GM19455 (cell line): ENCODE measurements at regions not wholly inside any gene's neighbourhood (a gene's known extent, or its start where the extent isn't known, plus 50 kb on each side); places are given as distances from the start of the nearest gene placed in this dataset.

Experiments
- ATAC-seq: cut with Tn5 transposase; IDR thresholded peaks from one replicate; pipeline ENCODE4 v1.9.1; 2021; ENCODE audit not compliant: unreplicated experiment

DNA sequence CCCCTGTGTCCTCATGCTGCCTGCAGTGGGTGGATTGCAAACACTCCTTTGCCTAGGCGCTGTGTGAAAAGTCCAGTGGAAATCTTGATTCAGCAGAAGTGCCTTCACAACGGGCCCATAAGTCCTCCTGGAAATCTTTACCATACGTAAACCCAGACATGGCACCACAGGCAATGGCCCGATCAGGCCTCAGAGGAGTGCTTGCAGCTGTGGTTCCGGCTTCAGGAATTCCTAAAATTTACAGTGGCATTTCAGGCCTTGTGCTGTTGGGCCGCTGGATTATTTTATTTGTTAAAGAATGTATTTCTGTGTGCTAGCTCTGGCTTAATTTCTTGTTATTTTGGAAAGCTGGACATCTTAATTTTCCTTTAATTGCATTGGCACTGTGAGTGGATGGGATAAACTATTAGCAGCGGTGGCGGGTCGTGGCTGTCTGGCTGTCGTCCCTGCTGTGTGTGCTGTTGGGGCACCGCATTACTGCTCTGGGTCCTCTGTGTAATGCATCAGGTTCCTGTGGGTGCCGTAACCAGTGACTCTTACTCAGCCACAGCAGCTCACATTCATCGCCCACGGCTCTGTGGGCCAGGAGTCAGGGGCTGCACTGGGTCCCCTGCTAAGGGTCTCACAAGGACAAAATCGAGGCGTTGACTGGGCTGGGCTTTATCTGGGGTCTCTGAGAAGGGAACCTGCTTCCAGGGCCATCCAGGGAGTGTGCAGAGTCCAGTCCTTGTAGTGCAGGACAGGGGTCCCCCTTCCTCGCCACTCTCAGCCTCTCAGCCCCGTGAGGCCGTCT lies 73.1 kb downstream of the RTP5 start:
- no peak for ATAC-seq

DNA sequence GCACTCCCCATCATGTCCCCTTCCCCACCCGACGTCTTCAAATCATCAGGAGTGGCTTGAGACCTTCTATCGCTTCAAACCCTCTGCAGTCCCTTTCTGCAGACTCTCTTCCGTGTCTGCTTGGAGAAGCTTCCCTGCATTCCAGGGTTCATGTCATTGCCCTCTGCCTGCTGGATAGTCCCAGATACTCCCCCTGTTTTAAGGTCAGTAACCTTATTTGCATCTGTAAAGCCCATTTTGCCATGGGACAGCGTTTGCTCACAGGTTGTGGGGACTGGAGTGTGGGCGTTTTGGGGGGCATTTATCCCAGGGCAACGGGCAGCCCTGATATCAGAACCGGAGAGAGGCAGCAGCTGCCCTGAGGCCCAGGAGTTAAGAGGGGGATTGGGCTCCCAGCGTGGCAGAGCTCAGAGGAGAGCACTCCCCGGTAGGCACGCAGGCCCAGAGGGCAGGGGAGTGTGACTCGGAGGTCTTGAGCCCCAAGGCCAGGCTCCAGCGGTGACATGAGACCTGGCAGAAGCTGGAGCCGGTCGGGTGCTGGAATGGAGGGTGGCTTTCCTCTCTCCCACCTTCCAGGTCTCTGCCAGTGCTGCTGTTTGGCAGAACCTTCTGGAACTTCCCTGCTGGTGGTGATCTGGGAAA lies 73.8 kb downstream of the RTP5 start:
- ATAC-seq: no peak

DNA sequence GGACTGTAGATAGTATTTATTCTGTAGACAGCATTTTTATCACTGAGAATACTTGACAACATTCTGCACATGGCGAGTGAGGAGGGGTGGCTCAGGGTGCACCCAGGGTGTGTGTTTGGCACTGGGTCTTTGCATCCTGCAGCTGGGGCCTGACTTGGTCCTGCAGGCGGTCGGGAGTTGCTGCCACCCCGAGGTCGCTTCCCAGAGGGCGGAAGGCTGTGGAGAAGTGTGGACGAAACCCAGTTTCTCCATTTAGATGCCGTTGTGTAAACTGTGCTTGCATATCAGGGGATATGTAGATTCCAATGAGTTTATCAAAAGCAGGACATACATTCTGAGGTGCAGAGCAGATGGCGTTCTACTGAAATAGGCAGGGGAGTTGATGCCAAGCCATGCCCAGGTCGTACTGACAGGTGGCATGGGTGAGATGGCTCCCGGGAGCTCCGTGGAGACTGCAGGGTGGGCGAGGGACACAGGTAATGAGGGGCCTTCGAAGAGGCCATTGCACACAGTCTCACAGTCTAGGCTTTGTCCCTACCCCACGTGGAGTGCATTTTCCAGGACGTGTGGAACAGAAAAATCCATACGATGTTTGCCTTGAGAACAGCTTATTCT lies 74.5 kb downstream of the RTP5 start:
- no peak for ATAC-seq

DNA sequence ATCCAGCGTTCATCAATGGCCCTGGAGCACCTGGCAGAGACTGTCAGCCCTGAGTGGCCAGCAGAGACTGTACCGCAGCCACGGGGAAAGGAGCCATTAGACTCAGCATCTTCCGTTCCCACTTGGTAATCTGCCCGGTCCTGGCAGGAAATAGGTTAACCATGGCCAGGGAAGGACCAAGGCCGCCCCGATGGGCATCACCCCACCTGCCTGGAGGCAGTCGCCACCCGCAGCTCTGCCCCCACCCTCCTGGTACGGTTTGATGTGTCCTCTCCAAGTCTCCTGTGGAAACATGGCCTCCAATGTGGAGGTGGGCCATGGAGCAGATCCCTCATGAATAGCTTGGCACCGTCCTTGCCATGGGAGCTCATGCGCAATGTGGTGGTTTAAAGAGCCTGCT lies 75.3 kb downstream of the RTP5 start:
- no peak for ATAC-seq

DNA sequence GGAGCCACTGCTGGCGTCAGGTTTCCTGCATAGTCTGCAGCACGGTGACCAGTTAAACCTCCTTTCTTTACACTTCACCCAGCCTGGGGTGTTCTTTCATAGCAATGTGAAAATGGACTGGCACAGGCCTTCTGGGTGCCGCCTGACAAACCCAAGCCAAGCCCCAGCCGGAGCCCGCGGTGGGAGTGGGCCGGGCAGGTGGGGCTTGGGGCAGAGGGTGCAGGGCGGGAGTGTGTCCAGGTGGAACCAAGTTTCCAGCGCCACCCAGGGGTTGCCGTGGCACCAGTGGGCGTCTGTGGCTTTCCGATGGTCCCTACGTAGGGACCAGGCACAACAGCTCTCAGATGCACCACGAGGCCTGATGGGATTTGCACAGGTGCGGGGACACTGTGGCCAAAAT lies 75.8 kb downstream of the RTP5 start:
- no peak for ATAC-seq

DNA sequence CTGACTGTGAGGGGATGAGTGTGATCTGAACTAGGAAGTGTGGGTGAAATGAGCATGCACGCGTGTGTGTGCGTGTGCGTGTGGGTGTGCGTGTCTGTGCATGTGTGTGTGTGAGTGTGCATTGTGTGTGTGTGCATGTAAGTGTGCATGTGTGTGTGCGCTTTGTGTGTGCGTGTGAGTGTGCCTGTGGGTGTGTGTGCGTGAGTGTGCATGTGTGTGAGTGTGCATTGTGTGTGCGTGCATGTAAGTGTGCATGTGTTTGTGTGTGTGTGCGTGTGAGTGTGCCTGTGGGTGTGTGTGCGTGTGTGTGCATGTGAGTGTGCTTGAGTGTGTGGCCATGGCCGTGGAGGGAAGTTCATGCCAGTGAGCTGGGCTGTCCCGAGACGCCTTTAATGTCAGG lies 76.3 kb downstream of the RTP5 start:
- no peak for ATAC-seq

DNA sequence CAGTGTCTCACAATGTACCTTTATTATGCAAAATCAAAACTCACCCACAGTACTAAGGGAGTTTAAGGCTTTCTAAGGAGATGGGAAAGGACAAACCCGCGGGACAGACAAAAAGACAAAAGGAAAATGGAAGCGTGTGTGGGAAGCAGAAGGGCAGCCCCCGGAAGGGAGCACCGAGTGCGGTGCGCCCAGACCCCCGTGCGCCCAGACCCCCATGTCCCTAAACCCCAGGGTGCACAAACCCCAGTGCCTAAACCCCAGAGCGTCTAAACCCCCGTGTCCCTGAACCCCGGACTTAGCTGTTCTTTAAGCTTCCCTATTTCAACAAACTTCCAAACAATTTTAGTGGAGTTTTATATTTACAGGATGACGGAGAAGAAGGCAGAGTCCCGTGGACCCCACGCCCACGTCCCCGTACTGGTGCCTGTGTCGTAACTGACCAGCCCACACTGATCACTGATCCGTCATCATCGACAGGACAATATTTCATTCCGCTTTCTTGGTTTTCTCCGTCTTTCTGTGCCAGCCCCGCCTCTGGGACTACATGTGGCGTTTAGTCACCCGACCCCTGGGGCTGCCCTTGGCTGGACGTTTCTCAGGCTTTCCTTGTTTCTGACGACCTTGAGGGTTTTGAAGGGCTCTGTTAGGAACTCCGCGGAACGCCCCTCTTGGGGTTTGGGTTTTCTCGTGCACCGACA lies 76.9 kb downstream of the RTP5 start:
- ATAC-seq: no peak

DNA sequence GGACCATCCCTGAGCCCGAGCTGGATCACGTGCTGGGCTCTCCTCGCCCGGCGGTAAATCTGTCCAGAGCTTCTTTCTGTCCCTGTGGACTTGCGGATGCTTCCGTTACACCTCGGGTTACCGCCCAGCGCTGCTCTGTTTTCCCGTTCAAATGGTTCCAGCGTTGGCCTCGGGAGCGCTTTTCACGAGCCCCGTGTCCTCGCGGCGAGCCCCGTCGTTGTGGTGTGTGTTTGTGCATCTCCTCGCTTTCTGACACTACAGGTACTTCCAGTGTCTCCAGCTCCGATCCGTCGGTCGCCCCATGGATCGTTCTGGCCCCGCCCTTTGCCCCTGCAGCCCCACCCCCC lies 77.4 kb downstream of the RTP5 start:
- no peak for ATAC-seq

DNA sequence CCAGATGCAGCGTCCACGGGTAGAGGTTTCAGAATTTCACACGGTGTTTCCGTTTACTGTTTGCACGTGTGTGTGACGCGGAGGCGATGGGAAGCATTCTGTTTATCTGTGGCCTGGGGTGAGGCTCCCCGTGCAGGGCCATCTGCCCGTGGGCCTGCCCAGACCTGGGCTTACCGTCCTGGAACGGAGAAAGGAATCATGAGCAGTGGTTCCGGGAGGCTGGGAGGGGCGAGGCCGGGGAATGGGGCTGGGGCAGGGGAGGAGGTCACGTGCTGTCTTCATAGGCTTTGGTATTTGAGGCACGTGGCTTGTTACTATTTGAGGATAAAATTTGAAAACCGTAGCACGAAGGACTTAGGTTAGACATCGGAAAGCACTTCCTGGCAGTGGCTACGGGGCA lies 77.9 kb downstream of the RTP5 start:
- no peak for ATAC-seq

DNA sequence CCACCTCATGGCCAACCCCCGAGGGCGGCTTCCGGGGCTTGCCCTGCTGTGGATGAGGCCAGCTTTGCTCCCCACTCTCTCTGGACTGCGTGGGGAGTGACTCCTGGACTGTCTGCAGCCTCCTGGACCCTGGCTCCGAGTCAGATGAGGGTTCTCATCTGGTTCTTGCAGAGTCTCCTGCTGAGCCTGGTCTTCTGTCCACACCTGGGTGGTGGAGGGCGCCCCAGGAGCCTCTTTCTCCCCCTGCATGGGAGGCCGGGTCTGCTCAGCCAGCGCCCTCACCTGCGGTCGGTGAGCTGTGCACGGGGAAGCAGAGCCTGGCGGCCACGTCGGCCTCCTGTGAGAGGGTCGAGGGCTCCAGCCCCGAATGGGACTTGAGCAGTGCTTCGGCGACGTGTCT lies 78.3 kb downstream of the RTP5 start:
- no peak for ATAC-seq

DNA sequence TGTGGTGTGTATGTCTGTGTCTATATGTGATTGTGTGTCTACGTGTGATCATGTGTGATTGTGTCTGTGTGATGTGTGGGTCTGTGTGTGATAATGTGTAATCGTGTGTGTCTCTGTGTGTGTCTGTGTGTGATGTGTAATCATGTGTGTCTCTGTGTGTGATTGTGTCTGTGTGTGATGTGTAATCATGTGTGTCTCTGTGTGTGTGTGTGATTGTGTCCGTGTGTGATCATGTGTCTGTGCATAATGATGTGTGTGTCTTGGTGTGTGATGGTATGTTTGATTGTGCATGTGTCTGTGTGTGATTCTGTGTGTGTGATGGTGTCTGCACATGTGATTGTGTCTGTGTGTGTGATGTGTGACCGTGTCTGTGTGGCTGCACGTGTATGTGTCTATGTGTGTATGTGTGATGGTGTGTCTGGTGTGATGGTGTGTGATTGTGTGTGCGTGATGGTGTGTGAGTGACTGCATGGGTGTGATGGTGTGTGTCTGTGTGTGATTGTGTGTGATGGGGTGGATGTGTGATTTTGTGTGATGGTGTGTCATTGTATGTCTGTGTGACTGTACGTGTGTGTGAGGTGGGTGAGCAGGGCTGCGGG lies 78.9 kb downstream of the RTP5 start:
- no peak for ATAC-seq

DNA sequence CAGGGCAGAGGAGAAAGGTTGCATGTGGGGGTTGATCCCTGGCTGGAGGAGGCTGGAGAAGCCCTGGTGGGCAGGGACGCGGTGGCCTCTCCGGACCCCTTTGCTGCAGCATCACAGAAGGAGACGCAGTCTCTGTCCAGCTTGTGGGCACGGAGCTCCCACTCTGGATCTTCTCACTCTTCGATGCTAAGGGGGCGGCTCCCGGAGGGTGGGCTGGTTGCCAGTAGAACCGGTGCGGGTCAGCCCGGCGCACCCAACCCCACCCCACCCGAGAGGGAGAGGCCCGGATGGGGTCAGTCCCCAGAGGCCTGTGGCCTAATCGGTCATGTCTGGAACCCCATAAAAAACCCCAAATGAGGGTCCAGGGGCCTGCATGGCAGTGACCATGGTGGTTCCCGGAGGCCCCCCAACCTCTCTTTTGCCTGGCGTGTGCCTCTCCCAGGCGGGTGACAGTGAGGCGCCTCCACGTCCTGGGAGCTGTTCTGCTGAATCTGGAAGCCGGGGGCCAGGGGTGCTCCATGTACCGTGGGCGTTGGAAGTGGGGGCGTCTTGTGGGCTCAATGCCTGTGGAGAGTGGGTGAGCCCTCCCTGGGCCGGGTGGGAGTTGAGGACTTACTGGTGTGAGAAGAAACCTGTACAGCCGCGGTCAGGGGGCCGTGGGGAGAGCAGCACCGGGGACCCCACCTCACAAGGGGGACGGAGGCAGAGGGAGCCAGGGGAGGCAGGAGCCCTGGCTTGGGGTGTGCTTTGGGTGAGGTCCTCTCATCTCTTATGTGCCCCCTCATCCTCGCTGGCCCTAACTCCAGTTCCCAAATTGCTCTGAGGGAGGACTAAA lies 79.6 kb downstream of the RTP5 start:
- no peak for ATAC-seq

DNA sequence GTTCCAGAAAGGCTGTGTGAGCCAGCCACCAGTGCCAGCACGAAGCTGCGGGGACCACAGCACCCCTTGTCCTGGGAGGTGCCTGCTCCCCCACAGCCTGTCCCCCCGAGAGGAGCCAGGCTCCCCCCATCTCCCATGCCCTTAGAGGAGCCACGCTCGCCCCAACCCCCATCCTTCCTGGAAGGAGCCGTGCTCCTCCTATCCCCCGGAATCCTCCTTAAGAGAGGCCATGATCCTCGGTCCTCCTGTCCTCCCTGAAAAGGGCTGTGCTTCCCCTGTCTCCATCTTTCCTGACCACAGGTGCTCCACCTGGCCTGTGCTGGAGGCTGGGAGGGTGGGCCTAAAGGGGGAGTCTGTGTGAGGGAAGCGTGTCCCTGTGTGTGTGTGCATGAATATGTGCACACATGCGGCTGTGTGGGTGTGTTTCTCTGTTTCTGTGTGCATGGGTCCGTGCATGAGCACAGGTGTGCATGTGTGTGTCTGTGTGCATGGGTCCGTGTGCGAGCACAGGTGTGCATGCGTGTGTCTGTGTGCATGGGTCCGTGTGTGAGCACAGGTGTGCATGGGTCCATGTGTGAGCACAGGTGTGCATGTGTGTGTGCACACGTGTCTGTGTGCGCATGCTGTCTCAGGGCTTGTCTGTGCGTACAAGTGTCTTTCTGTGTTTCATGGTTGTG lies 80.3 kb downstream of the RTP5 start:
- ATAC-seq: no peak

DNA sequence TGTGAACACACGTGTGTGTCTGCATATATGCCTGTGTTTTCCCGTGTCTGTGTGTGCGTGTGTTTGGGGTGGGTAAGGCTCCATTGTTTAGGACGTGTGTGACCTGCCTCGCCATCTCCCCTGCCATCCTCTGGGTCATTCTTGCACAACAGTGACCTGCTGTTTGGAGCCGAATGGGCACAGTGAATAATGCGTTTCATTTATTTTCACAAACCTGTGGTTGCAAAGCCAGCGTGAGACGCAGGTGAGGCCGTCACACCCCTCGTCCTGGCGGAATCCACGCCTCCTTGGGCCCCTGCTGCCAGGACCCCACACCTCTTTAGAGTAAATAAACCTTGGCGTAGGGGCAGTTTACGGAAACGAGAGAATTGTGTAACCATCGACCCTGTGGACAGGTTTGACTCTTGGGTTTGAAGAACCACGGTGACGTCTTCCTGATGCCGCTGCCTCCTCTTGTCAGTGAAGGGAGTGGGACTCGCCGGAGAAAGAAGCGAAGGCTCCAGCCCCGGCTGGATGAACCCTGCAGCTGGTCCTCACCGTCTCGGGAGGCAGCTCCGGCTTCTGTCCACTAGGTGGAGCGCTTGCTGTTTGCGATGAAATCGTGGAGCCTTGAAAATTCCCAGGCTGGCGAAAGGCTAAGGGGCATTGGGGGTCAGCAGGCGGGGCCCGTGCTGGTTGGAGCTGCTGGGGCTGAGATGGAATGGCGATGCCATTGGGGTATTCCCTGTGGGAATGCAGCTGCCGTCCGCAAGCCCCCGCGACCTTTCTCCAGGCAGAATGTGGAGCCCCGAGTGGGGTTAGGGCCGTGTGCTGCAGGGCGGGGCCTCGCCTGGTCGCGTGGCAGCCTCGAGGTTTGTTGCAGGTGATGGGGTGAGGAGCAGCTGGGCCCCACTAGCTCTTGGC lies 81.1 kb downstream of the RTP5 start:
- ATAC-seq: no peak

DNA sequence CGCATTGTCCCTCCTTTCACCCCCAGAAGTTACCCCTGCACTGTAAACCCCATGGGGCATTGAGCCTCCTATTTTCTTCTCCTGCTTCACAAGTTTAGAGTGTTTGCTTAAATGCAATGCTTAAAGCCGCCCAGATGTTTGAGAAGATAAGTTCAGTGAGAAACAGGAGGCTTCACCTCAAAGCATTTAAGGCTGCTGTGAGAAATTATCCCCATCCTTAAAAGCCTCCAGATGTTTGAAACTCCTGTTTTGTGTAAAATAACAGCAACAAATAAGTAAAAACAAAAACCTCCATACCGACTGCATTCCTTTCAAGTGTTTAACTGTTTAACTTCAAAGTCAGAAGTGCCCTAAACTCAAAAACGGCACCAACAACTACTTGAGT lies 81.8 kb downstream of the RTP5 start:
- ATAC-seq: no peak

DNA sequence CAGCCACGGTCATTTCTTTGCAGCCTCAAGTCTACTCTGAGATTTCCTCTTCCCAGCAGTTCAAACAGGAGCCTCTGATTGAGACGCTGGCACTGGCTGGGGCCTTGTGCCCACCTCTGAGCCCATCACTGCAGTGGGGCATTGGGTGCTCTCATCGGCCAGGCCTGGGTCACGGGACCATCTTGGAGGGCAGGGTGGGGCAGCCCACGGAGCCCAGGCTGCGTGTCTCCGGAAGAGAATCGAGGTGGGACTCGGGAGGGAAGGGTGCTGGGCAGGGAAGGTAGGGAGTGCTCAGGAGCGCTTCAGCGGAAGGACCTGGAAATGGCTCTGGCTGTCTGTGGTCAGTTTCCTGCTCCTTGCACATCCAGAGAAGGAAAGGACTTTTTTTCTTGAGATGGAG lies 82.4 kb downstream of the RTP5 start:
- no peak for ATAC-seq

DNA sequence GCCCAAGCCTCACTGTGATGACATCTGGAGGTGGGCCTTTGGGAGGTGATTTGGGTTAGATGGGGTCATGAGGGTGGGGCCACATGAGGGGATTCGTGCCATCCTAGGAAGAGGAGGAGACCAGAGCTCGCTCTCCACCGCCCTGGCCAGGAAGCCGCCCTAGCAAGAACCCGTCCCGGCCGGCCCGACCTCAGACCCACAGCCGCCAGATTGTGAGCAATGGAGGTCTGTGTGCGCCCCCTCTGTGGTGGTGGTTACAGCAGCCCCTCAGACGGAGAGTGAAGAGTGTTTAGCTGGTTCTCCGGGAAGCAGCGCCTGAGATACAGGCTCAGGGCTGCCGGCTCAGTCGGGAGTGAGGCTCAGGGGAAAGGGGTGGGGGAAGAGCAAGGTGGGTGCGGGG lies 83.3 kb downstream of the RTP5 start:
- ATAC-seq: no peak

DNA sequence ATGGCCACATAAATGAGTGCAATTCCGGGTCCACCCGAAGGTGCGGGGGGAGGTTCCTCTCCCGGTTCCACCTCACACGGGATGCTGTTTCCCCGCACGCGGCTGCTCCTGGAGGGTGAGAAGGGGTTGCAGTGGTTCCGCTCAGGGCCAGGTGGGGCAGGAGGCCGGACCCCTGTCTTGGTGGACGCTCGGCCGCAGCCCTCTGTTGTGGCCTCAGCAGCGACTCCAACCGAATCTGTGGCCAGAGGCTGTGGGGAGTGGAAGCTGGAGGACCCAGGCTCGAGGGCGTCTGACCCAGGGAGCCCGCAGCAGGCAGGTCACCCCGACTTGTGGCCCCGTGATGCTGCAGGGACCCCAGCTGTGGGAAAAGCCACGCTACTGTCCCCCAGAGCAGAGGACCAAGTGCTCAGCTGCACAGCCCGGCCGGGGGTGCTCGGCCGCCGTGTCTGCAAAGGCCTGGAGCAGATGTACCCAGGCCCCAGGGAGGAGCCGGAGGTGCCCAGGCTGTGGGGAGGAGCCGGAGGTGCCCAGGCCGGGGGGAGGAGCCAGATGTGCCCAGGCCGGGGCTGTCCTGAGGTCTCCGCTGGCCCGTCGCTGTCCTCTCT lies 83.9 kb downstream of the RTP5 start:
- no peak for ATAC-seq
